Nephron progenitor cell (in vitro differentiated cells): ENCODE measurements at regions not wholly inside any gene's neighbourhood (a gene's known extent, or its start where the extent isn't known, plus 50 kb on each side); places are given as distances from the start of the nearest gene placed in this dataset.

Source experiments
- DNase-seq: peaks from one replicate; pipeline ENCODE4 v3.0.0; 2021
- H3K27ac Mint-ChIP-seq: 2 replicates; pipeline ENCODE4 v1.8.0; 2021; ENCODE audit warnings: mild to moderate bottlenecking, moderate library complexity, mixed read lengths
- H3K27me3 Mint-ChIP-seq: 2 replicates; pipeline ENCODE4 v1.8.0; 2021; ENCODE audit warnings: mild to moderate bottlenecking, low read depth, mixed read lengths; ENCODE audit not compliant: poor library complexity
- H3K36me3 Mint-ChIP-seq: 2 replicates; pipeline ENCODE4 v1.8.0; 2021; ENCODE audit warnings: low read depth, mixed read lengths
- H3K4me1 Mint-ChIP-seq: 2 replicates; pipeline ENCODE4 v1.8.0; 2021; ENCODE audit warnings: mixed read lengths
- H3K4me3 Mint-ChIP-seq: 2 replicates; pipeline ENCODE4 v1.8.0; 2021; ENCODE audit warnings: mild to moderate bottlenecking, moderate library complexity, mixed read lengths
- H3K9me3 Mint-ChIP-seq: 2 replicates; pipeline ENCODE4 v1.8.0; 2021; ENCODE audit warnings: mild to moderate bottlenecking, moderate library complexity, mixed read lengths
- TF ChIP-seq, protein P1 (sequence below): fragments of 200-600 bp; sonication (generic); IDR thresholded peaks from 2 replicates; pipeline ENCODE4 v1.5.0; 2021; ENCODE audit warnings: antibody characterized with exemption

GRCh38 chr10:35768011-35768410 lies 125.9 kb upstream of the FZD8 start:
- H3K36me3 Mint-ChIP-seq: no peaks in the 10 kb centered on the region
- TF ChIP-seq, protein P1, sequence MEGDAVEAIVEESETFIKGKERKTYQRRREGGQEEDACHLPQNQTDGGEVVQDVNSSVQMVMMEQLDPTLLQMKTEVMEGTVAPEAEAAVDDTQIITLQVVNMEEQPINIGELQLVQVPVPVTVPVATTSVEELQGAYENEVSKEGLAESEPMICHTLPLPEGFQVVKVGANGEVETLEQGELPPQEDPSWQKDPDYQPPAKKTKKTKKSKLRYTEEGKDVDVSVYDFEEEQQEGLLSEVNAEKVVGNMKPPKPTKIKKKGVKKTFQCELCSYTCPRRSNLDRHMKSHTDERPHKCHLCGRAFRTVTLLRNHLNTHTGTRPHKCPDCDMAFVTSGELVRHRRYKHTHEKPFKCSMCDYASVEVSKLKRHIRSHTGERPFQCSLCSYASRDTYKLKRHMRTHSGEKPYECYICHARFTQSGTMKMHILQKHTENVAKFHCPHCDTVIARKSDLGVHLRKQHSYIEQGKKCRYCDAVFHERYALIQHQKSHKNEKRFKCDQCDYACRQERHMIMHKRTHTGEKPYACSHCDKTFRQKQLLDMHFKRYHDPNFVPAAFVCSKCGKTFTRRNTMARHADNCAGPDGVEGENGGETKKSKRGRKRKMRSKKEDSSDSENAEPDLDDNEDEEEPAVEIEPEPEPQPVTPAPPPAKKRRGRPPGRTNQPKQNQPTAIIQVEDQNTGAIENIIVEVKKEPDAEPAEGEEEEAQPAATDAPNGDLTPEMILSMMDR: no peak
- no peaks in the 10 kb centered on the region for H3K27me3 Mint-ChIP-seq
- peaks cover 14% of the 10 kb centered on the region for H3K9me3 Mint-ChIP-seq
- no peak overlapping the region for H3K4me3 Mint-ChIP-seq
- H3K4me1 Mint-ChIP-seq: peaks cover 54% of the 10 kb centered on the region
- no peak overlapping the region for H3K27ac Mint-ChIP-seq
- no peak for DNase-seq

- no peak for DNase-seq
- no peak overlapping the region for H3K4me3 Mint-ChIP-seq
- no peak overlapping the region for H3K27ac Mint-ChIP-seq
- no peaks in the 10 kb centered on the region for H3K36me3 Mint-ChIP-seq
- H3K27me3 Mint-ChIP-seq: no peaks in the 10 kb centered on the region
- H3K9me3 Mint-ChIP-seq: peaks cover 14% of the 10 kb centered on the region
- H3K4me1 Mint-ChIP-seq: peaks cover 45% of the 10 kb centered on the region
- TF ChIP-seq, protein P1: no peak
Observed at GRCh38 chr10:35765996-35766395, 123.9 kb upstream of the FZD8 start.

DNA sequence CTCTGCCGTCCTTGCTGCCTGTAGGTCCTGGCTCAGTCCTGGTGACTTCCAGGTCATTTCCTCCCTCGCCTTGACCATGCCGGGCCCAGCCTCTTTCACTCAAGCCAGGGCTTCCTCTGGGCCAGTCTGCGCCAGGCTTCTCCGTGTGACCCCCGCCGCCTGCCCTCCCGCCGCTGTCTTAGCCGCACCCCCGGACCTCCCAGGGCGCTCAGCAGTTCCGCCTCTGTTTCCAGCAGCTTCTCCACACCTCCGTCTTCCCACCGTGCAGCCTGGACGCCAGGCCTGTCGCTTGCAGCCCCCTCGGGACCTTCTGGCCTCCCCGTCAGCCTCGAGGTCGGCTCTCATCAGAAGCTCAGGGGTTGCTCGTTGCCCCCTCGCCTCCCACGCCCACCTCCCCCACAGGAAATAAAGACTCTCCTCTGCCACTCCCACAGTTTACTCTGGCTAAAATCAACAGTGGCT lies 123.0 kb upstream of the FZD8 start:
- peak overlapping the region; percentile 88 for H3K27ac Mint-ChIP-seq
- peaks cover 23% of the 10 kb centered on the region for H3K9me3 Mint-ChIP-seq
- peak; percentile 61 for DNase-seq
- H3K4me3 Mint-ChIP-seq: peak overlapping the region; percentile 28
- H3K4me1 Mint-ChIP-seq: peaks cover 36% of the 10 kb centered on the region
- H3K27me3 Mint-ChIP-seq: no peaks in the 10 kb centered on the region
- TF ChIP-seq, protein P1: no peak
- no peaks in the 10 kb centered on the region for H3K36me3 Mint-ChIP-seq

- TF ChIP-seq, protein P1: no peak
Observed at GRCh38 chr10:35762311-35763030, 120.4 kb upstream of the FZD8 start.

DNA sequence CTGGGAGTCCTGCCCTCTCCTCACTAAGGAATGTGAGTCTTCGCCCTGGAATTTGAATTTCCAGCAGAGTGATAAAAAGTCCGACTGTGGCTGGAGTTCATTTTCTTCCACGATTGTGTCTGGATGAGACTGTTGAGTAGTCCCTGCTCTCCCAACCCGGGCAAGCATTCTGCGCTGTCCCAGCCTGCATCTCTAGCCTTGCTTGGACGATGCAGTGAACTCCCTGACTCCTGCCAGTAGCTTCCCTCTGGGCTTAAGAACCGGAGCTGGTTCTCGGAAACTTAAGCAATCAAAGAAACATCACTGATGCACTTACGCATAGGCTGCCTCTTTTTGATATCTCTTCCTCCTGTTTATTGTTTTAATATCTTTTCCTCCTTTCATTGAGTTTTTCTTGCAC lies 116.0 kb upstream of the FZD8 start:
- Mint-ChIP-seq H3K4me1 (no peaks in the 10 kb centered on the region), H3K27me3 (peaks cover 12% of the 10 kb centered on the region), H3K36me3 (peaks cover 4% of the 10 kb centered on the region), H3K4me3 (no peak overlapping the region), H3K9me3 (peaks cover 23% of the 10 kb centered on the region), H3K27ac (no peak overlapping the region)
- TF ChIP-seq, protein P1: no peak
- no peak for DNase-seq

More at GRCh38 chr10:35762311-35763030, 120.4 kb upstream of the FZD8 start:
- Mint-ChIP-seq H3K4me1 (peaks cover 17% of the 10 kb centered on the region), H3K9me3 (peaks cover 37% of the 10 kb centered on the region), H3K27ac (no peak overlapping the region), H3K27me3 (peaks cover 12% of the 10 kb centered on the region), H3K4me3 (no peak overlapping the region), H3K36me3 (peaks cover 4% of the 10 kb centered on the region)
- no peak for DNase-seq

DNA sequence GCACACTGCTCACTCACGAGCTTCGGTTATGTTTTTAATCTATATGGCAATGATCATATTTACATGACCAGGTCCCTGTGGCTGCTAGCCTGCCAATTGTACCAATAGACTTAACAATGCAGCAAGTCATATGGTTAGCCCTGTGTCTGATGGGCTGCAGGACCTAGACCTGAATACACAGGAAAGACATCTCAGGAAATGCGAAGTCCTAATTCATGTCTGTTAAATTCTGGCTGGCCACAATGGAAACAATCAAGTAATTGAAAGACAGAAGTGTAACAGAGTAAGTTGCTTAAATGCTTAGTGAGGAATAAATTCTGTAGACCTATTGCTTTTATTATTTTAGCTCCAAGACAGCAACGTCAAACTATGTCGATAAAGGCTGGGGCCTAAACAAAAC lies 112.4 kb upstream of the FZD8 start:
- TF ChIP-seq, protein P1: no peak
- H3K4me1 Mint-ChIP-seq: peaks cover 15% of the 10 kb centered on the region
- DNase-seq: no peak
- peaks cover 11% of the 10 kb centered on the region for H3K9me3 Mint-ChIP-seq
- no peak overlapping the region for H3K27ac Mint-ChIP-seq
- H3K4me3 Mint-ChIP-seq: no peak overlapping the region
- peaks cover 15% of the 10 kb centered on the region for H3K27me3 Mint-ChIP-seq
- H3K36me3 Mint-ChIP-seq: peaks cover 4% of the 10 kb centered on the region
